Cardiac muscle cell (in vitro differentiated cells and primary cell): ENCODE measurements at regions not wholly inside any gene's neighbourhood (a gene's known extent, or its start where the extent isn't known, plus 50 kb on each side); places are given as distances from the start of the nearest gene placed in this dataset.

Source experiments
- DNase-seq, 2 donors: peaks; one replicate each; pipeline versions ENCODE4 v3.0.0 to v3.0.0-alpha.2; 2010 to 2017; ENCODE audit warnings: low read depth in 1 of 2, low spot score in 1 of 2
- H3K27ac ChIP-seq: fragments of 200-600 bp; sonication (generic); 2 replicates; pipeline ENCODE4 v1.5.1; 2016
- H3K27me3 ChIP-seq: fragments of 200-600 bp; sonication (generic); 2 replicates; pipeline ENCODE4 v1.6.0; 2016; ENCODE audit warnings: control low read depth
- H3K36me3 ChIP-seq: fragments of 200-600 bp; sonication (generic); 2 replicates; pipeline ENCODE4 v1.5.1; 2016; ENCODE audit warnings: control low read depth
- H3K4me1 ChIP-seq: fragments of 200-600 bp; sonication (generic); 2 replicates; pipeline ENCODE4 v1.8.1; 2017; ENCODE audit warnings: low read depth, mild to moderate bottlenecking, mixed run types
- H3K4me3 ChIP-seq: fragments of 200-600 bp; sonication (generic); 2 replicates; pipeline ENCODE4 v1.5.1; 2016; ENCODE audit warnings: mild to moderate bottlenecking
- H3K9me3 ChIP-seq: fragments of 200-600 bp; sonication (generic); 2 replicates; pipeline ENCODE4 v1.5.1; 2017; ENCODE audit warnings: low read depth, mild to moderate bottlenecking, control low read depth
- TF ChIP-seq, protein P1 (sequence below): IDR thresholded peaks from 2 replicates; pipeline ENCODE4 v1.5.1; 2012; ENCODE audit warnings: low read depth, mild to moderate bottlenecking, low read length

DNA sequence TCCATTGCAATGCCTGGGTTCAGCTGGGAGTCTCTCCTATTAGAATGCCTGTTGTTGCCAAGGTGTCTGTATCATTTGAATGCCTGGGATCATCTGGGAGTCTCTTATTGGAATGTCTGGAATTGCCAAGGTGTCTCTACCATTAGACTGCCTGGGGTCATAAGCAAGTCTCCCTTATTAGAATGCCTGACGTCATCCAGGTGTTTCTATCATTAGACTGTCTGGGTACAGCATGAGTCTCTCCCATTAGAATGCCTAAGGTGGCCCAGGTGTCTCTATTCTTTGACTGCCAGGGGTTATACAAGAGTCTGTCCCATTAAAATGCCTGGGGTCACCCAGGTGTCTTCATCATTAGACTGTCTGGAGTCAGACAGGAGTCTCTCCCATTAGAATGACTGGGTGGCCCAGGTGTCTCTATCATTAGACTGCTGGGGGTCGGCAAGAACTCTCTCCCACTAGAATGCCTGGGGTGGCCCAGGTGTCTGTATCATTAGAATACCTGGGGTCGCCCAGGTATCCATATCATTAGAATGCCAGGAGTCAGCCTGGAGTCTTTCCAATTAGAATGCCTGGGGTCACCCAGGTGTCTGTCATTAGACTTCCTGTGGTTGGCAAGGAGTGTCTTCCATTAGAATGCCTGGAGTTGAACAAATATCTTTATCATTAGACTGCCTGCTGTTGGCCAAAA, 2274.0 kb downstream of the TP53TG3F start:
- TF ChIP-seq, protein P1, sequence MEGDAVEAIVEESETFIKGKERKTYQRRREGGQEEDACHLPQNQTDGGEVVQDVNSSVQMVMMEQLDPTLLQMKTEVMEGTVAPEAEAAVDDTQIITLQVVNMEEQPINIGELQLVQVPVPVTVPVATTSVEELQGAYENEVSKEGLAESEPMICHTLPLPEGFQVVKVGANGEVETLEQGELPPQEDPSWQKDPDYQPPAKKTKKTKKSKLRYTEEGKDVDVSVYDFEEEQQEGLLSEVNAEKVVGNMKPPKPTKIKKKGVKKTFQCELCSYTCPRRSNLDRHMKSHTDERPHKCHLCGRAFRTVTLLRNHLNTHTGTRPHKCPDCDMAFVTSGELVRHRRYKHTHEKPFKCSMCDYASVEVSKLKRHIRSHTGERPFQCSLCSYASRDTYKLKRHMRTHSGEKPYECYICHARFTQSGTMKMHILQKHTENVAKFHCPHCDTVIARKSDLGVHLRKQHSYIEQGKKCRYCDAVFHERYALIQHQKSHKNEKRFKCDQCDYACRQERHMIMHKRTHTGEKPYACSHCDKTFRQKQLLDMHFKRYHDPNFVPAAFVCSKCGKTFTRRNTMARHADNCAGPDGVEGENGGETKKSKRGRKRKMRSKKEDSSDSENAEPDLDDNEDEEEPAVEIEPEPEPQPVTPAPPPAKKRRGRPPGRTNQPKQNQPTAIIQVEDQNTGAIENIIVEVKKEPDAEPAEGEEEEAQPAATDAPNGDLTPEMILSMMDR: no peak
- Histone ChIP-seq H3K27ac (no peak overlapping the region), H3K9me3 (no peaks in the 10 kb centered on the region), H3K4me3 (no peak overlapping the region), H3K36me3 (no peaks in the 10 kb centered on the region), H3K4me1 (no peaks in the 10 kb centered on the region), H3K27me3 (no peaks in the 10 kb centered on the region)
- DNase-seq: no peak

DNA sequence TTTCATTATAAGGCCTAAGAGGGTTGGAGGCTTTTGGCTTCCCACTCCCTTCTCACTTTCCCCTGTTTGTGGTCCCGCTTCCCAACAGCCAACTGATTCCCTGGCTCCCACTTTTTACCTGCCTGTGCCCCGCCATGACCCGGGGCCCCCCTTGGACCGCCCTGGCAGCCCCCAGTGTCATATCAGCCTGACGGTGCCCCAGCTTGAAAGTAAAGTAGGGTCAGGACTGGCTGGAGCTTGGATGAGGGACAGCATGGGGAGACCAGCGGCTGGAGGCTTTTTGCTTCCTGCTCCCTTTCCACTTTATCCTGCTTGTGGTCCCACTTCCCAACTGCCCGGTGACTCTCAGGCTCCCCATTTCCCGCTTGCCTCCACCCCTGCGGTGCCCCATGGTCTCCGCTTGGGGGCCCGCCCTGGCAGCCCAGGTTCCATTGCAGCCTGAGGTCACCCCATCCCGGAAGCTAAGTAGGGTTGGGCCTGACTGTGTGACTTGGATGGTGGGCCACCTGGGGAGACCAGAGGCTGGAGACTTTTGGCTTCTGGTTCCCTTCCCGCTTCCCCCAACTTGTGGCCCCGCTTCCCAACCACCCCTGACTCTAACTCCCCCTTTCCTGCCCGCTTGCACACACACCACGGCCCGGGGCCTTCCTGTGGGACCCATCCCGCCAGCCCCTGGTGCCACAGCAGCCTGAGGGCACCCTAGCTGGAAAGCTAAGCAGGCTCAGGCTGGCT, 2274.7 kb downstream of the TP53TG3F start:
- TF ChIP-seq, protein P1: no peak
- H3K27me3 ChIP-seq: no peaks in the 10 kb centered on the region

DNA sequence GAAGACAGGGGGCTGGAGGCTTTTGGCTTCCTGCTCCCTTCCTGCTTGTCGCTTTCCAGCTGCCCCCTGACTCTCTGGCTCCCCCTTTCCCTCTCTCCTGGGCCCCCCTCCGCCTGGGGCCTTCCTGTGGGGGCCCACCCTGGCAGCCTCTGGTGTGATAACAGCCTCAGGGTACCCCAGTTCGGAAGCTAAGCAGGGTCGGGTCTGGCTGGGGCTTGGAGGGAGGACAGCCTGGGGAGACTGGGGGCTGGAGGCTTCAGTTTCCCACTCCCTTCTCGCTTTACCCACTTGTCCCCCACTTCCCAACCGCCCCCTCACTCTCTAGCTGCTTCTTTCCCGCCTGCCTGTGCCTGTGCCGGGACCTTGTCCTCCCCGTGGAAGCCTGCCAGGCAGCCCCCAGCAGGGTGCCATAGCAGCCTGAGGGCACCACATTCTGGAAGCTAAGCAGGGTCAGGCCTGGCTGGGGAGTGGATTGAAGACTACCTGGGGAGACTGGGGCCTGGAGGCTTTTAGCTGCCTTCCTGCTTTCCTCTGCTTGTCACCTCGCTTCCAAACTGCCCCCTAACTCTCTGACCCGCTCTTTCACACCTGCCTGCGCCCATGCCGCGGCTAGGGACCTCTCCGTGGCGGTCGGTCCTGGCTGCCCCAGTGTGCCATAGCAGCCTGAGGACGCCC, 2275.5 kb downstream of the TP53TG3F start:
- no peaks in the 10 kb centered on the region for H3K36me3 ChIP-seq
- H3K9me3 ChIP-seq: no peaks in the 10 kb centered on the region
- H3K27me3 ChIP-seq: no peaks in the 10 kb centered on the region
- no peak for DNase-seq
- no peak overlapping the region for H3K27ac ChIP-seq
- H3K4me3 ChIP-seq: no peak overlapping the region
- no peaks in the 10 kb centered on the region for H3K4me1 ChIP-seq
- TF ChIP-seq, protein P1: no peak

More for the DNA sequence above, 2274.7 kb downstream of the TP53TG3F start:
- H3K27ac ChIP-seq: no peak overlapping the region
- H3K36me3 ChIP-seq: no peaks in the 10 kb centered on the region
- H3K4me1 ChIP-seq: no peaks in the 10 kb centered on the region
- no peak overlapping the region for H3K4me3 ChIP-seq
- no peaks in the 10 kb centered on the region for H3K9me3 ChIP-seq
- no peak for DNase-seq

DNA sequence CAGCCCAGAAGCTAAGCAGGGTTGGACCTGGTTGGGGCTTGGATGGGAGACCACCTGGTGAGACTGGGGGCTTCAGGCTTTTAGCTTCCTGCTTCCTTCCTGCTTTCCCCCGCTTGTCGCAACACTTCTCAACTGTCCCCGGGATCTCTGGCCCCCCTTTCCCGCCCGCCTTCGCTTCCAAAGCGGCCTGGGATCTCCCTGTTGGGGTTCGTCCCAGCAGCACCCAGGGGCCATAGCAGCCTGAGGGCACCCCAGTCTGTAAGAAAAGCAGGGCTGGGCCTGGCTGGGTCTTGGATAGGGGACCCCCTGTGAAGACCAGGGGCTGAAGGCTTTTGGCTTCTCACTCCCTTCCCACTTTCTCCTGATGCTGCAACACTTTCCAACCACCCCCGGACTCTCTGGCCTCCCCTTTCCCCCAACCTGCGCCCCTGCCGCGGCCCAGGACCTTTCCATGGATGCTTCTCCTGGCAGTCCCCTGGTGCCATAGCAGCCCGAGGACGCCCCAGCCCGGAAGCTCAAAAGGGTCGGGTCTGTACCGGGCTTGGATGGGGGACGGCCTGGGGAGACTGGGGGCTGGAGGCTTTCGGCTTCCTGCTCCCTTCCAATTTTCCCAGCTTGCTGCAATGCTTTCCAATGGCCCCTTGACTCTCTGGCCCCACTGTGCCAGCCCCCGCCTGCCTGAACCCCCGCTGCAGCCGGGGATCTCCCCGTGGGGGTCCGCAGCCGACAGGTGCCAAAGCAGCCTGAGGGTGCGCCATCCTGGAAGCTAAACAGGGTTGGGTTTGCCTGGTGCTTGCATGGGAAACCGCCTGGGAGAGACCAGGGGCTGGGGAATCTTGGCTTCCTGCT, 2276.2 kb downstream of the TP53TG3F start:
- Histone ChIP-seq H3K4me1 (no peaks in the 10 kb centered on the region), H3K9me3 (no peaks in the 10 kb centered on the region), H3K27ac (no peak overlapping the region), H3K36me3 (no peaks in the 10 kb centered on the region), H3K4me3 (no peak overlapping the region), H3K27me3 (no peaks in the 10 kb centered on the region)
- DNase-seq: no peak
- TF ChIP-seq, protein P1: no peak

DNA sequence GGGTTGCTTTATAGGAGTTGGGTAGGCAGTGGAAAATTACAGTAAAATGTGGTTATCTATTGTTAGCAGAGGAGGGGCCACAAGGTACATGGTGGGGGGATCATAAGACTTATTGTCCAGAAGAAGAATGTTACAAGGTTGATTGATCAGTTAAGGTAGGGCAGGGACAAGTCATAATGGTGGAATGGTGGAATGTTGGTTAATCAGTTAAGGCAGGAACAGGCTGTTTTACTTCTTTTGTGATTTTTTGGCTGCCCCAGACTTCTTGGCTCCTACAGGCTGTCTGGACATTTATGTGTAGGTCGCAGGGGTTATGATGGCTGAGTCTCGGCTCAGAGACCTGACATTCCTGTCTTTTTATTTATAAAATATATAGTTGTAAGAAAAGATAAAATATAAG, 2277.1 kb downstream of the TP53TG3F start:
- Histone ChIP-seq H3K9me3 (no peaks in the 10 kb centered on the region), H3K27ac (no peak overlapping the region), H3K4me3 (no peak overlapping the region), H3K4me1 (no peaks in the 10 kb centered on the region), H3K36me3 (no peaks in the 10 kb centered on the region), H3K27me3 (no peaks in the 10 kb centered on the region)
- TF ChIP-seq, protein P1: no peak
- no peak for DNase-seq
